ENCODE measurements at regions not wholly inside any gene's neighbourhood (a gene's known extent, or its start where the extent isn't known, plus 50 kb on each side); places are given as distances from the start of the nearest gene placed in this dataset.

GRCh38 chr12:124454352-124454725, 113.1 kb downstream of the NCOR2 start:
- TF ChIP-seq POLR2A (IDR thresholded peaks at IDR 0.05) (no peak), CTCF (IDR thresholded peaks at IDR 0.05) (no peak)
